ENCODE measurements at regions not wholly inside any gene's neighbourhood (a gene's known extent, or its start where the extent isn't known, plus 50 kb on each side); places are given as distances from the start of the nearest gene placed in this dataset.

DNA sequence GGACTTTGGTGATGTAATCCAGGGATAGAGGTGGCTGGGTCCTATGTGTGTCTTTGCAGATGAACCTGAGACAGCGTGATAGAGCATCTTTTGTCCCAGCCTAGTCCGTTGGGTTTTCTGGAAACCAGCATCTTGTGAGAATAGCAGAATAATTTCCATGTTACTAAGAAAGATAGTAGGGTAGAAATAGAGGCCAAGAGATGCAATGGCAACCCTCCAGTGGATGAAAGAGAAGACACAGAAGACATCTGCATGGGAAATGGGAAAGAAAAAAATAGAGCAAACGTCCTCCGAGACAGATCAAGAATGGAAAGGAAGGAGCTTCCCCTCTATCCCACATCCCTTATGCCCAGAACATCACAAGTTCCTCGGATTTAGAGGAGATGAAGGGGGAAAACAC lies 409.3 kb upstream of the TMEM132C start:
- DNase-seq (ENCODE audit: low read depth): no peak
- H3K27me3 ChIP-seq (ENCODE audit: control insufficient read depth, insufficient read depth, low read length): no peaks in the 10 kb centered on the region
- no peak overlapping the region for H3K4me3 ChIP-seq (ENCODE audit: low read depth, low read length)
- TF ChIP-seq CTCF (IDR thresholded peaks at IDR 0.05; ENCODE audit: insufficient read depth, low read length, poor library complexity, severe bottlenecking): no peak
- H3K36me3 ChIP-seq (ENCODE audit: control insufficient read depth, insufficient read depth, low read length): no peaks in the 10 kb centered on the region

DNA sequence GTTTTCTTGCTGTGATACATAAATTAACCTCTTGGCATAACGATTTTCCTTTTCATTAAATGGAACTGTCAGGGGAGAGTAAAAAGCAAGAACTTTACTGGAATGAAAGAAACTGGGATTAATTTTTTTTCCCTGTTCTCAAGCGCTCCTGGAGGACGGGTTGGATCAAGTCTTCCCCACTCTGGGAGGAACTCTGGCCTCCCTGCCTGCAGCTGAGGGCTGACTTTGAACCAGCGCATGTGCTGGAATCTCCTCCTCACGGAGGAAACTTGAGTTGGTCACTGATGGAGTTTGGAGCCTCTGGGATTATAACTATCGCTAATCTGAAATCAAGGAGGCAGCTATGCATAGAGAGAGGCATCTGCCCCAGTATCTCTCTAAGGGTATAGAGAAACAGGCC lies 406.4 kb upstream of the TMEM132C start:
- Histone ChIP-seq H3K36me3 (ENCODE audit: control insufficient read depth, insufficient read depth, low read length) (no peaks in the 10 kb centered on the region), H3K4me3 (ENCODE audit: low read depth, low read length) (no peak overlapping the region), H3K27me3 (ENCODE audit: control insufficient read depth, insufficient read depth, low read length) (no peaks in the 10 kb centered on the region)
- no peak for DNase-seq (ENCODE audit: low read depth)
- no peak for TF ChIP-seq CTCF (IDR thresholded peaks at IDR 0.05; ENCODE audit: insufficient read depth, low read length, poor library complexity, severe bottlenecking)

- no peak for TF ChIP-seq CTCF (IDR thresholded peaks at IDR 0.05; ENCODE audit: insufficient read depth, low read length, poor library complexity, severe bottlenecking)
- Histone ChIP-seq H3K36me3 (ENCODE audit: control insufficient read depth, insufficient read depth, low read length) (no peaks in the 10 kb centered on the region), H3K27me3 (ENCODE audit: control insufficient read depth, insufficient read depth, low read length) (no peaks in the 10 kb centered on the region), H3K4me3 (ENCODE audit: low read depth, low read length) (no peak overlapping the region)
- no peak for DNase-seq (ENCODE audit: low read depth)
These were observed 405.6 kb upstream of the TMEM132C start for GRCh38 chr12:127861406-127861805.

DNA sequence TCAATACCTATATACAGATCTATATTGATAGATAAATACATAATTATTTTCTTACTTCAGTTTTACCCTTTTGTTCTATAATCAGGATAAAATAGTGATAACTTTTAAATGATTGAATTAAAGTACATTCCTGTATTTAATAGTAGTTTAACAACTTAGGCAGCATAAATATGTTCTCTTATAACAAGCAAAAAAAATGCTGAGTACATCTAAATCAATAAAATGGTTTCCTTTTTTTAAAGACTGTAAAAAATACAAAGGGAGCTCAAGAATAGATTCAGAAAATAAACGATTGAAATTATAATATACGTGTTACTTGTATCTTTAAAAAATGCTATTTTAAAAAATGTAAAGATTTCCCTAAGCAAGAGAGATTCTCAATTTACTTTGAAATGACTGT lies 393.7 kb upstream of the TMEM132C start:
- no peak for TF ChIP-seq CTCF (IDR thresholded peaks at IDR 0.05; ENCODE audit: insufficient read depth, low read length, poor library complexity, severe bottlenecking)

DNA sequence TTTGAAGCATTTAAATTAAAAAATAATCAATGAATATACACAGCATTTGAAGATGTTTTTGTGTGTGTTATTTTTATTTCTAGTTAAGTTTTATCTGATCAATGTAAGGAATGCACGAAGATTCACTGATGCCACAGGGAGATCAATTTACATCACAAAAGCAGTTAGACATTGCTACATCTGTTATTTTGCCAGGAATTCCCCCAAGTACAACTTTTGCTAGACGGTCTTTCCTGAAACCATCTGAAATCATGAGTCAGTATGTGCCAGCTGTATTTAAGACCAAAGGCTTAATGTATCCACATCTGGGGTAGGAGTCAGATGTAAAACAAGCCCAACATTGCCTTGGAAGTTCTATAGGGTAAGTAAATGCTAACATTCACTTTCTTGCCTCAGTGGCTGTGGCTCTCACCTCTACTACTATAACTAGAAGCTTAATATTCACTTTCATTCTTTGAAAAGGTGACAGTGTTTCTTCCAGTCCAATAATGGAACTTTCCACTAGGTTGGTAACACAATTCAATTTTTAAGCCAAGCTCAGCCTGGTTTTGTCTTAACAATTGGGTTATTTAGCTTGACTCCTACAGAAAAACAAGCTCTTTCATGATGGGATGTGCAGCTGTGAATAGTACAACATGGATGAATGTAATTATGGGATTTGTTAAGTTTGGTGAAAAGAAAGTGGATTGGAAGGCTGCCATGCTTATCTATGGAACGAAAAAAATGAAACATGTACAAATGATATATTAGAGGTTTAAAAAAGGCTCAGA lies 385.4 kb upstream of the TMEM132C start:
- no peak for TF ChIP-seq CTCF (IDR thresholded peaks at IDR 0.05; ENCODE audit: insufficient read depth, low read length, poor library complexity, severe bottlenecking)
- no peak for DNase-seq (ENCODE audit: low read depth)
- Histone ChIP-seq H3K4me3 (ENCODE audit: low read depth, low read length) (no peak overlapping the region), H3K36me3 (ENCODE audit: control insufficient read depth, insufficient read depth, low read length) (no peaks in the 10 kb centered on the region), H3K27me3 (ENCODE audit: control insufficient read depth, insufficient read depth, low read length) (no peaks in the 10 kb centered on the region)

More for the DNA sequence above, 393.7 kb upstream of the TMEM132C start:
- no peak for DNase-seq (ENCODE audit: low read depth)
- no peak overlapping the region for H3K4me3 ChIP-seq (ENCODE audit: low read depth, low read length)
- no peaks in the 10 kb centered on the region for H3K36me3 ChIP-seq (ENCODE audit: control insufficient read depth, insufficient read depth, low read length)
- no peaks in the 10 kb centered on the region for H3K27me3 ChIP-seq (ENCODE audit: control insufficient read depth, insufficient read depth, low read length)

DNA sequence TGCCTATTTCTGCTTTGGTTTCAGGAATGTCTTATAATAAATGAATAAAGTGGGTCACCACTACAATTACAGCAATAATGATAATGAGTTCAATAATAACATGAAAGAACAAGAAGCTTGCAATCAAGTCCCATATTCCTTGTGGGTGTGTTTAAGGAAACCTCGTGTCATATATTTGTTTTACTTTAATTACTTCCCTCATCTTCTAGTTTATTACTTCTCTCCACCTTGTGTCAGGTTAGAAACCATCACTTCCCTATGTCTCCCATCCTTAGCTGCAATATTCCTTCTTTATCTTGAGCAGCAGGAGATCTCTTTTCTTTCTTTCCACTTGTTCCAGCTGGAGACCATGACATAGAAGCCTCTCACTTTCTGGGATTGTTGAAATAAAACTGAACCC lies 384.0 kb upstream of the TMEM132C start:
- no peak for TF ChIP-seq CTCF (IDR thresholded peaks at IDR 0.05; ENCODE audit: insufficient read depth, low read length, poor library complexity, severe bottlenecking)
- H3K36me3 ChIP-seq (ENCODE audit: control insufficient read depth, insufficient read depth, low read length): no peaks in the 10 kb centered on the region
- H3K27me3 ChIP-seq (ENCODE audit: control insufficient read depth, insufficient read depth, low read length): no peaks in the 10 kb centered on the region
- H3K4me3 ChIP-seq (ENCODE audit: low read depth, low read length): no peak overlapping the region
- no peak for DNase-seq (ENCODE audit: low read depth)
